GM12865 (cell line): ENCODE measurements at regions not wholly inside any gene's neighbourhood (a gene's known extent, or its start where the extent isn't known, plus 50 kb on each side); places are given as distances from the start of the nearest gene placed in this dataset.

Source experiments
- DNase-seq: peaks from one replicate; pipeline ENCODE4 v3.0.0; 2010; ENCODE audit warnings: low read depth
- H3K4me3 ChIP-seq: 2 replicates; pipeline ENCODE4 v1.5.1; 2011; ENCODE audit warnings: mild to moderate bottlenecking, low read depth, low read length, control low read depth
- CTCF ChIP-seq: IDR thresholded peaks from 2 replicates; pipeline ENCODE4 v1.5.1; 2011; ENCODE audit warnings: low read length, control low read depth, low read depth, inconsistent platforms; ENCODE audit not compliant: insufficient read depth; ENCODE audit errors: missing control alignments

GRCh38 chr2:136505462-136505861 is 259.9 kb upstream of the THSD7B start:
- peak; percentile 5 for DNase-seq
- no peak for TF ChIP-seq CTCF
- H3K4me3 ChIP-seq = no peak overlapping the region

- no peak for TF ChIP-seq CTCF
- no peak for DNase-seq
- H3K4me3 ChIP-seq = no peak overlapping the region
These were observed 262.7 kb upstream of the THSD7B start for GRCh38 chr2:136502660-136503059.

- TF ChIP-seq CTCF = no peak
- DNase-seq = no peak
- no peak overlapping the region for H3K4me3 ChIP-seq
These were observed 267.6 kb upstream of the THSD7B start for GRCh38 chr2:136497709-136498108.

GRCh38 chr2:136496966-136497365 is 268.4 kb upstream of the THSD7B start:
- no peak for DNase-seq
- TF ChIP-seq CTCF = no peak
- no peak overlapping the region for H3K4me3 ChIP-seq

- no peak overlapping the region for H3K4me3 ChIP-seq
- no peak for TF ChIP-seq CTCF
- peak; percentile 17 for DNase-seq
These were observed 269.7 kb upstream of the THSD7B start for GRCh38 chr2:136495636-136496035.

GRCh38 chr2:136492901-136493300 is 272.4 kb upstream of the THSD7B start:
- no peak overlapping the region for H3K4me3 ChIP-seq
- DNase-seq = no peak
- TF ChIP-seq CTCF = no peak

GRCh38 chr2:136490100-136490499 is 275.2 kb upstream of the THSD7B start:
- H3K4me3 ChIP-seq = no peak overlapping the region
- no peak for TF ChIP-seq CTCF
- no peak for DNase-seq
